T-cell (primary cell): ENCODE measurements at regions not wholly inside any gene's neighbourhood (a gene's known extent, or its start where the extent isn't known, plus 50 kb on each side); places are given as distances from the start of the nearest gene placed in this dataset.

Source experiments
- ATAC-seq, 4 experiments: fragments of 200-7000 bp in 3 of 4; fragments of 150-1000 bp in 1 of 4; cut with Tn5 transposase; replicated peaks in 1 of 4; 1 replicate in 3 of 4; 2 replicates in 1 of 4; pipeline ENCODE4 v1.10.0; 2021; ENCODE audit warnings: moderate library complexity in 3 of 4, mild to moderate bottlenecking in 2 of 4, moderate number of reproducible peaks in 1 of 4
- CTCF ChIA-PET, 2 donors: fragments of 300-600 bp; sonication (Branson Sonifier 250); formaldehyde crosslinking; loops; one replicate each; lab custom pipeline; 2022; ENCODE audit warnings: antibody characterized with exemption in 2 of 2; lab: Charles Lee
- POLR2A ChIA-PET, 2 donors: fragments of 300-600 bp; sonication (Branson Sonifier 250); formaldehyde crosslinking; loops; one replicate each; lab custom pipeline; 2022; ENCODE audit warnings: antibody characterized with exemption in 2 of 2; lab: Charles Lee
- DNase-seq, 35 experiments: peaks; one replicate each; pipeline versions ENCODE4 v3.0.0 to v3.0.0-alpha.2; 2013 to 2023
- H3K27ac ChIP-seq: one replicate; pipeline ENCODE4 v1.5.1; 2013; ENCODE audit warnings: low read length
- H3K27me3 ChIP-seq, 2 experiments: replicated peaks in 1 of 2; 1 replicate in 1 of 2; 2 replicates in 1 of 2; pipeline versions ENCODE4 v1.6.1 to v1.7.0; 2013; ENCODE audit warnings: low read length in 1 of 2, mixed read lengths in 1 of 2; ENCODE audit not compliant: control insufficient read depth in 2 of 2, insufficient read depth in 2 of 2; ENCODE audit errors: extremely low read depth in 1 of 2
- H3K36me3 ChIP-seq, 2 donors: 1 replicate in 1 of 2; 2 replicates in 1 of 2; pipeline versions ENCODE4 v1.6.1 to v1.7.0; 2013; ENCODE audit warnings: low read length in 1 of 2; ENCODE audit not compliant: control insufficient read depth in 2 of 2, insufficient read depth in 1 of 2; ENCODE audit errors: extremely low read depth in 1 of 2
- H3K4me1 ChIP-seq, 2 experiments: 1 replicate in 1 of 2; 2 replicates in 1 of 2; pipeline versions ENCODE4 v1.6.1 to v1.7.0; 2013; ENCODE audit warnings: low read length in 2 of 2, mixed read lengths in 1 of 2; ENCODE audit not compliant: insufficient read depth in 2 of 2, control insufficient read depth in 1 of 2; ENCODE audit errors: extremely low read depth in 1 of 2
- H3K4me3 ChIP-seq, 2 donors: 1 replicate in 1 of 2; 2 replicates in 1 of 2; pipeline versions ENCODE4 v1.5.1 to v1.7.0; 2013; ENCODE audit warnings: mild to moderate bottlenecking in 2 of 2, low read length in 1 of 2, moderate library complexity in 1 of 2; ENCODE audit not compliant: control insufficient read depth in 1 of 2; ENCODE audit errors: extremely low read depth in 1 of 2
- H3K9me3 ChIP-seq: 2 replicates; pipeline ENCODE4 v1.7.0; 2013
- H3K27ac Mint-ChIP-seq, 2 donors: one replicate each; pipeline ENCODE4 v1.8.0; 2020 to 2021; ENCODE audit warnings: mild to moderate bottlenecking in 2 of 2, mixed read lengths in 2 of 2
- H3K27me3 Mint-ChIP-seq, 2 donors: one replicate each; pipeline ENCODE4 v1.8.0; 2021 to 2022; ENCODE audit warnings: mixed read lengths in 2 of 2
- H3K36me3 Mint-ChIP-seq: one replicate; pipeline ENCODE4 v1.8.0; 2021; ENCODE audit warnings: mixed read lengths
- H3K4me1 Mint-ChIP-seq, 3 donors: one replicate each; pipeline ENCODE4 v1.8.0; 2020 to 2022; ENCODE audit warnings: mixed read lengths in 3 of 3, mild to moderate bottlenecking in 1 of 3
- H3K4me3 Mint-ChIP-seq, 3 donors: one replicate each; pipeline ENCODE4 v1.8.0; 2020 to 2022; ENCODE audit warnings: mild to moderate bottlenecking in 3 of 3, mixed read lengths in 3 of 3, moderate library complexity in 3 of 3
- H3K9me3 Mint-ChIP-seq, 3 donors: one replicate each; pipeline ENCODE4 v1.8.0; 2020 to 2022; ENCODE audit warnings: mixed read lengths in 3 of 3
- WGBS: methylation state at CpG from one replicate; pipeline ENCODE4 v1.1.5; 2013; ENCODE audit warnings: missing lambda C conversion rate; ENCODE audit not compliant: insufficient coverage; 5-methylcytosine and 5-hydroxymethylcytosine counted together

DNA sequence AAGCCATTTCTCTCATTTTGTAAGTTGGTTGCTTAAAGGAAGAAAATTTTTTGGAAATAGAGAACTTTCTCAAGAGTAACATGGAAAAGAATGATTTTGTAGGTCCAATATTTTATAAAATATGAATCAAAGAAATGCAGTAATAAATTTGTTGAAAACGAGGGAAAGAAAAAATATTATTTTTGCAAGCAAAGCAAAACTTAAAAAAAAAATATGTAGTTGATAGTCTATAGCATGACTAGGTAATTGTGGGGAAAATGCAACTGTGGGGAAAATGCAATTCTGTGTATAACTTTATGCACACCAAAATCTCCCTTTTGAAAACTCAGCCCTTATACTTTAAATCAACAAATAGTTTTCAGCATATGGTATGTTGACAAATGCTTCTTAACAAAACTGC, 604.0 kb upstream of the AGTR1 start:
- ATAC-seq (no peak), DNase-seq (no peak)
- H3K36me3 ChIP-seq = no peaks in the 10 kb centered on the region
- no peak overlapping the region for H3K4me3 ChIP-seq
- no peak overlapping the region for H3K27ac Mint-ChIP-seq
- H3K4me3 Mint-ChIP-seq = no peak overlapping the region
- no peaks in the 10 kb centered on the region for H3K4me1 ChIP-seq
- ChIA-PET CTCF (no interaction called here), POLR2A (no interaction called here)
- H3K9me3 ChIP-seq = no peaks in the 10 kb centered on the region
- H3K36me3 Mint-ChIP-seq = no peaks in the 10 kb centered on the region
- no peaks in the 10 kb centered on the region for H3K27me3 Mint-ChIP-seq
- H3K9me3 Mint-ChIP-seq = peaks cover 0 to 6% (median 4%) of the 10 kb centered on the region in 3 donors
- H3K27me3 ChIP-seq = no peaks in the 10 kb centered on the region
- peaks cover 0 to 2% (median 0%) of the 10 kb centered on the region in 3 donors for H3K4me1 Mint-ChIP-seq
- no CpG with 5 or more reads among the region's 1 CpG for WGBS
- no peak overlapping the region for H3K27ac ChIP-seq

DNA sequence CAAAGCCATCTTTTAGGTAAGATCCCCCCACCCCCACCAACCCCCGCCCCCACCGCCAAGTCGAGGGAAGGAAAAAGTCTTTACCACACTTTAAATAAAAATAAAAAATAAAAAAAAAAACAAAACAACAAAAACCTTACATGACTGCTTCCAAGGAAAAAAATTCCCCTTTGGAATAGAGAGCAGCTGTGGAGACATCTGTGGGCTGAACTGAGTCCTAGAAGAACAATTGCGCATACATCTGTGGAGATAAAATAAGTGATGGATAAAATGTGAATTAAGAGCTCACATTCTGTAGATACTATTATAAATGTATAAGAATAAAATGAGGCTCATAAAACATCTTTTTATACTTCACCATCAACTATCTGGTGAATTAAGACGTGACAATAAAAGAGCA, 601.7 kb upstream of the AGTR1 start:
- no peaks in the 10 kb centered on the region for H3K36me3 Mint-ChIP-seq
- H3K27me3 Mint-ChIP-seq = no peaks in the 10 kb centered on the region
- POLR2A ChIA-PET = no interaction called here
- WGBS = no CpG with 5 or more reads among the region's 5 CpGs
- no peaks in the 10 kb centered on the region for H3K4me1 ChIP-seq
- no peak overlapping the region for H3K4me3 ChIP-seq
- CTCF ChIA-PET = no interaction called here
- no peak overlapping the region for H3K27ac Mint-ChIP-seq
- H3K27ac ChIP-seq = no peak overlapping the region
- ATAC-seq (no peak), DNase-seq (no peak)
- peaks cover 0 to 3% (median 2%) of the 10 kb centered on the region in 3 donors for H3K9me3 Mint-ChIP-seq
- H3K36me3 ChIP-seq = no peaks in the 10 kb centered on the region
- no peaks in the 10 kb centered on the region for H3K9me3 ChIP-seq
- no peaks in the 10 kb centered on the region for H3K4me1 Mint-ChIP-seq
- H3K27me3 ChIP-seq = no peaks in the 10 kb centered on the region
- H3K4me3 Mint-ChIP-seq = no peak overlapping the region

DNA sequence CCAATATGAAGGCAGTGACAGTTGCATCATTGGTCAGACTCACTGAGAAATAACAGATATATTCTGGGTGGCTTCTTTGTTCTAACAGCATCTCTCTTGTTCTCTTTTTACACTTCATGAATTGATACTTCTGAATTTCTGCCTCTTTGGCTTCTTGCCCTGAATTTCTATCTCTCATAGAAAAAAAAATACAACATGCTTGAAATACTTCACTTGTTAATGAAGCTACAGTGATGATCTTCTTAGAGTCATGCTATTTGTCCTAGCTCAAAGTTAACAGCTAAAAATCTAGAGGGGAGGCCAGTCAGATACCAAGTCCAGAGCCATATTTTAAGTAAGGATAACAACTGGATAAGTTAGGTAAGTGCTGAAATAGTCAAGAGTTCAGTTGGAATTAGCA, 597.2 kb upstream of the AGTR1 start:
- H3K27me3 ChIP-seq = no peaks in the 10 kb centered on the region
- no peaks in the 10 kb centered on the region for H3K36me3 ChIP-seq
- Mint-ChIP-seq H3K36me3 (no peaks in the 10 kb centered on the region), H3K27ac (no peak overlapping the region), H3K9me3 (peaks cover 4 to 6% (median 5%) of the 10 kb centered on the region in 3 donors), H3K4me1 (no peaks in the 10 kb centered on the region), H3K27me3 (no peaks in the 10 kb centered on the region), H3K4me3 (no peak overlapping the region)
- H3K4me1 ChIP-seq = no peaks in the 10 kb centered on the region
- ChIA-PET POLR2A (no interaction called here), CTCF (no interaction called here)
- no peak for DNase-seq
- H3K4me3 ChIP-seq = no peak overlapping the region
- no peak overlapping the region for H3K27ac ChIP-seq
- H3K9me3 ChIP-seq = no peaks in the 10 kb centered on the region
- no peak for ATAC-seq

DNA sequence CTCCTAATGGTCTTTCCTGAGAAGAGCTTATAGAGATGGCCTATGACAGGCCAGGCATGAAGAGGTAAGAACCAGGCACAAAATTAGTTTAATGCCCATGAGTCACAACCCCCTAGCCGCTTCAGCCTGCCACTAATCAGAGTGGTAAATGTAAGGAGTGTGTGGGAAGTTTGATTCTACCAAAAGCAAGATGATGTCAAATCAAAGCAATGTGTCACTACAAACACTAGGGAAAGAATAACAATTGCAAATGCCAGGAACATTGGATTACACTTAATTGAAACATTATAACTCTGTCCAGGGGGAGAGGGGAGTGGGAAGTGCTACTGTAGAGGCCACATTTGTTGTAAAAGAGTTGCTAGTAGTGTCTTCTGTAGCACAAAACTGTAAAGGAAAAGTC, 596.6 kb upstream of the AGTR1 start:
- no CpG with 5 or more reads among the region's 1 CpG for WGBS
- Histone ChIP-seq H3K4me1 (no peaks in the 10 kb centered on the region), H3K36me3 (no peaks in the 10 kb centered on the region), H3K27me3 (no peaks in the 10 kb centered on the region), H3K4me3 (no peak overlapping the region), H3K9me3 (no peaks in the 10 kb centered on the region), H3K27ac (no peak overlapping the region)
- ATAC-seq (no peak), DNase-seq (no peak)
- Mint-ChIP-seq H3K9me3 (peaks cover 5 to 8% (median 6%) of the 10 kb centered on the region in 3 donors), H3K36me3 (no peaks in the 10 kb centered on the region), H3K4me1 (no peaks in the 10 kb centered on the region), H3K27me3 (no peaks in the 10 kb centered on the region), H3K27ac (no peak overlapping the region), H3K4me3 (no peak overlapping the region)
- CTCF ChIA-PET = no interaction called here
- POLR2A ChIA-PET = no interaction called here

DNA sequence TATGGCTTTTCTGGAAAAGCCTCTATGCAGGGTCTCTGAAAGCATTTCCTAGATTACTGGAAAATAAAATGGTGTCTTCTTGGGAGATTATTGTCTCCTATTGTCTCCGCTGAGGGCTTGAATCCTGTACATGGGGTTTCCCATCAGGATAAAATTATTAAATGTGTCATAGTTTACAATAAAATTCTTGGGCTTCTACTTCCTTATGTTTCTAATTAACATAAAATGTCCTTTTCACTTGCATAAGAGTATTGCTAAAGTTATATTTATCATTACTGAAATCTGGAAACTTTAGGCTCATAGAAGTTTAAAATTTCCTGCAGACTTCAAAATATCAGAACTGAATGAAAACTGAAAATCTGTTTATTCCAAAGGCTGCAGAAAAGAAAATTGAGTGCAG, 595.5 kb upstream of the AGTR1 start:
- DNase-seq (no peak), ATAC-seq (no peak)
- WGBS = no CpG with 5 or more reads among the region's 1 CpG
- CTCF ChIA-PET = no interaction called here
- no peaks in the 10 kb centered on the region for H3K4me1 Mint-ChIP-seq
- H3K27me3 ChIP-seq = no peaks in the 10 kb centered on the region
- H3K4me3 Mint-ChIP-seq = no peak overlapping the region
- H3K36me3 ChIP-seq = no peaks in the 10 kb centered on the region
- H3K27ac ChIP-seq = no peak overlapping the region
- H3K36me3 Mint-ChIP-seq = no peaks in the 10 kb centered on the region
- H3K9me3 Mint-ChIP-seq = peaks cover 5 to 8% (median 5%) of the 10 kb centered on the region in 3 donors
- no peaks in the 10 kb centered on the region for H3K27me3 Mint-ChIP-seq
- H3K27ac Mint-ChIP-seq = no peak overlapping the region
- POLR2A ChIA-PET = no interaction called here
- no peaks in the 10 kb centered on the region for H3K9me3 ChIP-seq
- H3K4me1 ChIP-seq = no peaks in the 10 kb centered on the region
- no peak overlapping the region for H3K4me3 ChIP-seq

DNA sequence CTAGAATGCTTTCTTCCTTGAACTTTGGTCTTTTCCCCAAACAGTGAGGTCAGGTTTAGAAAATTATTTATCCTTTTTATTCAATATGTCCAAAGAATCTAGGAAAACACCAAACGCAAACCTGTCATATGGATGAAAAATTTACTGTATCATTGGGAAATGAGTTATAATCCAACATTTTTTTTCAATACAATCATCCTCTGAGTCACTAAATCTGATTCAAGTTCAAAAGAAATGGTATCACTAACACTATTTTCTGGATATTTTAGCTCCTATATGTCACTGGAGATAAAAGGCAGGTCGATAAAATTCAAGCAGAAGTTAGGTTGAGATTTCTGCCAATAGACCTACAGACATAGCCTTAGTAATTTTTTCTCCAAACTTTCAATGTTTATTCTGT, 591.6 kb upstream of the AGTR1 start:
- H3K27me3 Mint-ChIP-seq = no peaks in the 10 kb centered on the region
- no peak overlapping the region for H3K4me3 Mint-ChIP-seq
- H3K4me1 Mint-ChIP-seq = no peaks in the 10 kb centered on the region
- no CpG with 5 or more reads among the region's 2 CpGs for WGBS
- no peaks in the 10 kb centered on the region for H3K9me3 ChIP-seq
- no peaks in the 10 kb centered on the region for H3K4me1 ChIP-seq
- H3K9me3 Mint-ChIP-seq = peaks cover 5 to 11% (median 11%) of the 10 kb centered on the region in 3 donors
- H3K27ac Mint-ChIP-seq = no peak overlapping the region
- H3K27ac ChIP-seq = no peak overlapping the region
- ATAC-seq (no peak), DNase-seq (no peak)
- H3K36me3 ChIP-seq = no peaks in the 10 kb centered on the region
- H3K4me3 ChIP-seq = no peak overlapping the region
- POLR2A ChIA-PET = no interaction called here
- H3K36me3 Mint-ChIP-seq = no peaks in the 10 kb centered on the region
- CTCF ChIA-PET = interaction anchor here in 1 of 2 donors (0.7 kb wide), 1 partner anchor 327 kb away, joined by 3 read pairs; no protein-coding TSS in a partner anchor
- H3K27me3 ChIP-seq = no peaks in the 10 kb centered on the region

DNA sequence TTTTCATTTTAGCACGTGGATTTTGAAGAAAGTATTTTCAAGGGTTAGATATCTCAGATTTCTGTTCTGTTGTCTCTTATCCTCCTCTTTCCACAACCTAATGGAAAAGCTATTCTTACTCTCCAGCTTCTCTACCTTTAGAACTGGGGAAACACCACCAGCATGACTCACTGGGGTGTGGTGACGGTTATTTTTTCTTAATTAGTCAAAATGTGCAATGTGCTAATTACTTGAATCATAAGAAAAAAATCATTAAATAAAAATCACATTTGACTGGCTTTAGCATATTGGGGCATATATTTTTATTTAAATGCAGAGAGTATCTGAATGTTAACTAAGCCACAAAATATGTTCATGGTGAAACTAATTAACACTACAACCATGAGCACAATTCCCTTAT, 570.7 kb upstream of the AGTR1 start:
- no peaks in the 10 kb centered on the region for H3K4me1 ChIP-seq
- no peaks in the 10 kb centered on the region for H3K27me3 ChIP-seq
- Mint-ChIP-seq H3K4me3 (no peak overlapping the region), H3K9me3 (peaks cover 5 to 9% (median 7%) of the 10 kb centered on the region in 3 donors), H3K36me3 (no peaks in the 10 kb centered on the region), H3K27ac (no peak overlapping the region), H3K27me3 (no peaks in the 10 kb centered on the region), H3K4me1 (no peaks in the 10 kb centered on the region)
- POLR2A ChIA-PET = no interaction called here
- WGBS = no CpG with 5 or more reads among the region's 2 CpGs
- ATAC-seq (no peak), DNase-seq (no peak)
- CTCF ChIA-PET = no interaction called here
- no peaks in the 10 kb centered on the region for H3K9me3 ChIP-seq
- H3K36me3 ChIP-seq = no peaks in the 10 kb centered on the region
- H3K4me3 ChIP-seq = no peak overlapping the region
- H3K27ac ChIP-seq = no peak overlapping the region
